HCEC 1CT (cell line): ENCODE measurements at regions not wholly inside any gene's neighbourhood (a gene's known extent, or its start where the extent isn't known, plus 50 kb on each side); places are given as distances from the start of the nearest gene placed in this dataset.

Source experiments
- DNase-seq: peaks from one replicate; pipeline ENCODE4 v3.0.0-alpha.2; 2017

DNA sequence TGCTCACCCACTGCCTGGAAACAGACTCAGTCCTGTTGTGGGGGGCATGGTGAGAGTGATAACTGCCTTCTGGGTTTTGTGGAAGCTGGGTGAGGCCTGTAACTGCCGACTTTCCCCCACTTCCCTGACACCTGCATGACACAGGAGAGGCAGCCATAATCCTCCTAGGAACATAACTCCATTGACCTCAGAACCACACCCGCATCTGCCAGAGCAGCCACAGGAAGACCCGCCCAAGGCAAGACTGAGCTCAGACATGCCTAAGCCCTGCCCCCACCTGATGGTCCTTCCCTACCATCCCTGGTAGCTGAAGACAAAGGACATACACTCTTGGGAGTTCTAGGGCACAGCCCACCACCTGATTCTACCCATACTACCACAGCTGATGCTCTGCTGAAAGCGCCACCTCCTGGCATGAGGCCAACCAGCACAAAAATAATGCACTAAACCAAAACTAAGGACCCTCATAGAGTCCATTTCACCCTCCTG, 326.7 kb downstream of the RBM26 start:
- DNase-seq: no peak

DNA sequence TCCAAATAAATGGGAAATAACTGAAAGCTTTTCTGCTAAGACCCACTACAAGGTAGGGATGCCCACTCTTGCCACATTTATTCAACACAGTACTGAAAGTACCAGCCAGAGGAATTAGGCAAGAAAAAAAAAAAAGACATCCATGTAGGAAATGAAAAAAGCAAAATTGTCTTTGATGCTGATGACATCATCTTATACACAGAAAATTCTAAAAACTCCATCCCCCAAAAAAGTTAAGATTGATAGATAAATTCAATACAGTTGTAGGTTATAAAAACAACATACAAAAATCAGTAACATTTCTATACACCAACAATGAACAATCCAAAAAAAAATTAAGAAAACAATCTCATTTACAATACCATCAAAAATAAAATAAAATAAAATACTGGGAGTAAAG, 330.4 kb downstream of the RBM26 start:
- no peak for DNase-seq

DNA sequence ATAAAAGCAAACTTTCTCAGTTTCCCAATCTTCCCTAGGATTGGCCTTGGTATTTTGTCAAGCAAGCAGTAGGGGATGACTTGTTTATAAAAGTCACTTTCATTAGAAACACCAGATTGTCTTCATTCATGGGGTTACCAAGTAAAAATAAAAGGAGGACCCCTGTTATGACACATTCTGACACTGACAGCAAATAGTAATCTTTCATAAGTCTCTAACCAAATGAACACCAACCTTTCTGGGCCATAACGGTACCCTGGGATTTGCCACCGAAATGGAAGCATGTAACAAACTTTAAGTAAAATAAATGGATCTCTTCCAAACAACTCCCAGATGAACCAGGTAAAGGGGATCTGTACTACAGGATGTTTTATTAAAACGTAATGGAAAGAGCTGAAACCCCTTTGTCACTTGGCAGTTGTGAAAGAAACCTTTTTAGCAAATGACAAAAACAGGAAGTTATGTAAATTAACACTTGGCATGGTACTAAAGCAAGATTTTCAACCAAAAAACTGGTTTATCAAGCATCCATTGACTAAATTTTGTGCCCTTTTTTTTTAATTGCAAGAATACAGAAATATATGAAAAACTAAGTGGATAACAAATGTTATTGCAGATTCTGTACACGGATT, 335.6 kb downstream of the RBM26 start:
- no peak for DNase-seq

DNA sequence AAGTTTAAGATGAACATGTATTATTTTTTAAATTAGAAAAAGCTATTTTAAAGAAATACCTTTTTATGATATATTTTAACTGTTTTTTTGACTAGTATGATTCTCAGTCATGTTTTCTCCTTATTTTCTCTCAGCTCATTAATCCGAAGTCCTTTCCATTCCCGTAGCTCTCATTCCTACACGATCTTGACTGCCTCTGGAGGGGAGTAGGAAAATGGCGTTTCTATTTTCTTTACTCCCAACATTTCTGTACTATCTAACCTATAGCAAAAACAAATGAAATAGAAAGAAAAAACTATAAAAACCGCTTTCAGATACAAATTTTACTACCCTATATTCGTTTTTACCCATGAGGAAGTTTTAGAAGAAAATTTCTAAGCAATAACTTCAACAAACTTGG, 343.8 kb downstream of the RBM26 start:
- DNase-seq: no peak

DNA sequence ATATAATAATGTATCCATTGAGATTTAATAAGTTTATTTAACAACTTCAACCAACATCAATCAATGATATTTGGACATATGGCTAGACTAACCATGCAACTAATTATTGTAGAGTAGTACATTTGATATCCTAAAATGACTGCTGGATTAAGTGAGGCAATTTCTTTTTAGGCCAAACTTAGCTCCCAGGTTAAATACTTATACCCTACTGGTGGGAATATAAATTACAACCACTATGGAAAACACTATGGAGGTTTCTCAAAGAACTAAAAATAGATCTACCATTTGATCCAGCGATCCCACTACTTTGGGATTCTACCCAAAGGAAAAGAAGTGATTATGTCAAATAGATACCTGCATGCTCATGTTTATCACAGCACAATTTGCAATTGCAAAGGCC, 345.8 kb downstream of the RBM26 start:
- no peak for DNase-seq

DNA sequence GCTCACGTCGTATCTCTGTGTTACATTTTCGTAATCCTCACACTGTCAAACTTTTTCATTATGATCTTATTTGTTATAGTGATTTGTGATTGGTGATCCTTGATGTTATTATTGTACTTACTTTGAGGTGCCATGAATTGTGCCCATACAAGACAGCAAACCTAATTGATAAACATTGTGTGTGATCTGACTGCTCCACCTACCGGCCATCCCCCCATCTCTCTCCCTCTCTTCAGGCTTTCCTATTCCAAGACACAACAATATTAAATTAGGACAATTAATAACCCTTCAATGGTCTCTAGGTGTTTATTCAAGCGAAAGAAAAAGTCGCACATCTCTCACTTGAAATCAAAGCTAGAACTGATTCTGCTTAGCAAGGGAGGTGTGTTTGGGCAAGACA, 349.3 kb downstream of the RBM26 start:
- no peak for DNase-seq

DNA sequence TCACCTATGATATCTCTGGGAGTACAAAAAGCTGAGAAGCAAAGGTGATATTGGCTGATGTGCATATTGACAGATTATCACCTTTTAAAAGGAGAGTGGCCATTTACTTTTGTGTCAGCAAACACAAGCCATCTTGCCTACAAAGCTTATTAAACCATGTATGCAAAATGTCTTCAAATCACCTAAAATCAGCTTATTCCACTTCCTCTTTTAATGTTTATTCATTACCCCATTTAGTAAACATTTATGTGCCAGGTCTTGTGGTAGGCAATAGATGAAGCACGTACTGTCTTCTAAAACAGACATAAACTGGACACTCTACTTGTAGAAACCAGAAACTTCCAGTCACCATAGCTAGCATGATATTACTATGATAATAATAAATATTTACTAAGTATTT, 354.6 kb downstream of the RBM26 start:
- no peak for DNase-seq

DNA sequence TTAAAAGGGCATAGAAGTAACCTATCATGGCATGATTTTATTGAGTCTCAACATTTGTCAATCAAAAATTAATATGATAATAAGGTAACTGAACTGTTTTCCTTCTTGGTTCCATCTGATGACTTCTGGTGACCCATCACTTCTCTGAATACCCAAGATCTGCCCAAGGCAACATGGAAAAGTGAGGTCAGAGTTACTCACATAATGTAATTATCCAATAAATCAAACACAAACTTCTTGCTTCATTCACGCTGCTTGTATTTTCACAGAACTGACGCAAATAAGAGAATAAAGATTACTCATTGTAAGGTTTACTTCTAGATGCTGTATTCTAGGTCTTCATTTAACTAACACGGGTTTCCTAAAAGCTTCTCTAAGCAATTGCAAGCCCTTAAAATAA, 361.6 kb downstream of the RBM26 start:
- DNase-seq: no peak

DNA sequence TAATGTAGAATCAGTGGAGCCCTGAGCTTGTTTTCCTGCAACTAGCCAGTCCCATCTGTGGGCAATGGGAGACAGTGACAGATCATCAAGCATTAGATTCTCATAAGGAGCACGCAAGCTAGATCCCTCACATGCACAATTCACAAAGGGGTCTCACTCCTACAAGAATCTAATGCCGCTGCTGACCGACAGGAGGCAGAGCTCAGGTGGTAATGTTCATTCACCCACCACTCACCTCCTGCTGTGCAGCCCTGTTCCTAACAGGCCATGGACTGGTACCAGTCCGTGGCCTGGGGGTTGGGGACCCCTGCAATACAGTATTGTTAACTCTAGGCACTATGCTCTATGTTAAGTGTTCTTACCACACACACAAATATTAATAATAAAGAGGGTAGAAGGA, 362.8 kb downstream of the RBM26 start:
- no peak for DNase-seq

DNA sequence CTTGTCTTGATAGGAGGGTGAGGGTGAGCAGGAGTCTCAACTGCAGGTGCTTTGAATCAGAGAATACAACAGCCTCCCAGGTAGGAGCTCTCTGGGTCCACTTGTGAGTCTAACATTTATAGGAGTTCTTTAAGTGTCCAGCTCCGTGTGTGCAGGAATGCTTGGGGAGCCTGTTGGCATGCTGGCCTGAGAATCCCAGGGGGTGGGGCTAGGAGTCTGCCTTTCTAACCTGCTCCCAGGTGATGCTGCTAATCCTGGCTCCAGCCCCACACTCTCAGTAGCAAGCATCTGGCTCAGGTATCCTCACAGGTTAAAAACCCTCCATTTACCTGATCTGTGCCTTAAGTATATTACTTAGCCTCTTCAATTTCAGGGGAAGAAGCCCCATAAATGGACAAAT, 368.9 kb downstream of the RBM26 start:
- no peak for DNase-seq

DNA sequence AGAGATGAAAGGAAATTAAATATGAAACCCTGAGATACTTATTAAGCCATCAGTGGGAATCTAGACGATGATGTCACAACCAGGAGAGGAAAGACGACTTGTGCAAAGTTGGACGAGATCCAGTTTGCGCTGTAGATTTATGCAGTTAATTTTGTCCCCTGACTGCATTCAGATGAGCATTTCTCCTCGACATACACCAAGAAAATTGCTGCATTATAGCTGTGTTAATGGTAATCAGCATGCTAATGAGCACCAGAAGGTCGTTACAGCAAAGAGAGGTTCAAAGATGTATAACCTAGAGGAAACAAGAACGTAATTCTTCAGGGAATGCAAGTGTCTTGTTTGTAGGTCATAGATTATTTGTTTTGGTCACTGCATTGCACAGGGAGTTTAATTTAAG, 371.7 kb downstream of the RBM26 start:
- no peak for DNase-seq

DNA sequence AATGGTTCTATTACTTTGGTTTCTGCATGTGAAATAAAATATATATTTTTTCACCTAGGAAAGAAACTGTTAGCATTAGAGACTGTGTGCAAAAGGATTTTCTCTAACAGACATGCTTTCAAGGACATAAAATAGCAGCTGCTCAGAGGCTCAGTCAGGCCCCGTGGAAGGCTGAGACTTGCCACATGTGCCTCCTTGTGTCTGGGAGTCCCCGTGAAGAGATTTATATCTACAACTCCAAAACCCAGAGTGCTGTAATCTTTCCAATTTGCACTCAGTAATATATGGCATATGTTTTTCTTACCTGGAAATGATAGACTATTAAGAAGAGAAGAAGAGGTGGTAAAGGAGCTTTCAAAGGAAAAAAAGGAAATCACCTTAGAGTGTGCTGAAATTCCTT, 371.6 kb upstream of the OBI1 start:
- no peak for DNase-seq

DNA sequence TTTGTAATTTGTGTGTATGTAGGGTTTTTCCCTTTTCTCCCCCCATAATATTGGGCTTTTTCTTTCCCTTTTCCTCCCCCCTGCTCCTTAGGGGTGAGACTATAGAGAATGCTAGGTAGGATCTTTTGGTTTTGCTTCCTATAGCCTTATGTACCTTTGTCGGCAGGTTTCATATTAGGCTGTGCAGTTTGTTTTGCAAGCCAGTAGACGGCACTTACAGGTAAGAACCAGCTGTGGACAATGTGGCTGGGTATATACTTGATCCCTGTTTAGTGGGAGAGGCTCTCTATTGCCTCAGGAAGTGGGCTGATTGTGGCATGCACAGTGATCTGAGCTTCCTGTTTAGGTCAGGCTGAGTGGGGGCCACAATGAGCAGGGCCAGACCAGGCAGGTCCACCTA, 359.2 kb upstream of the OBI1 start:
- DNase-seq: no peak

DNA sequence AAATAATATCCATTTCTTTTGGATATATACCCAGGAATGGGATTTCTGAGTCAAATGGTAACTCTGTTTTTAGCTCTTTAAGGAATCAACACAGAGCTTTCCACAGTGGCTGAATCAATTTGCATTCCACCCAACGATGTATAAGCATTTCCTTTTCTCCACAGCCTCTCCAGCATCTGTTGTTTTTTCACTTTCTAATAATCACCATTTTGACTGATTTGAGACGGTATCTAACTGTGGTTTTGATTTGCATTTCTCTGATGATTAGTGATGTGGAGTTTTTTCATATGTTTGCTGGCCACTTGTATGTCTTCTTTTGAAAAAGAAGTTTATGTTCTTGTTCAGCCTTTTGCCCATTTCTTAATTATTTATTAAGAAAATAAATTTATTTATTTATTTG, 352.2 kb upstream of the OBI1 start:
- no peak for DNase-seq

DNA sequence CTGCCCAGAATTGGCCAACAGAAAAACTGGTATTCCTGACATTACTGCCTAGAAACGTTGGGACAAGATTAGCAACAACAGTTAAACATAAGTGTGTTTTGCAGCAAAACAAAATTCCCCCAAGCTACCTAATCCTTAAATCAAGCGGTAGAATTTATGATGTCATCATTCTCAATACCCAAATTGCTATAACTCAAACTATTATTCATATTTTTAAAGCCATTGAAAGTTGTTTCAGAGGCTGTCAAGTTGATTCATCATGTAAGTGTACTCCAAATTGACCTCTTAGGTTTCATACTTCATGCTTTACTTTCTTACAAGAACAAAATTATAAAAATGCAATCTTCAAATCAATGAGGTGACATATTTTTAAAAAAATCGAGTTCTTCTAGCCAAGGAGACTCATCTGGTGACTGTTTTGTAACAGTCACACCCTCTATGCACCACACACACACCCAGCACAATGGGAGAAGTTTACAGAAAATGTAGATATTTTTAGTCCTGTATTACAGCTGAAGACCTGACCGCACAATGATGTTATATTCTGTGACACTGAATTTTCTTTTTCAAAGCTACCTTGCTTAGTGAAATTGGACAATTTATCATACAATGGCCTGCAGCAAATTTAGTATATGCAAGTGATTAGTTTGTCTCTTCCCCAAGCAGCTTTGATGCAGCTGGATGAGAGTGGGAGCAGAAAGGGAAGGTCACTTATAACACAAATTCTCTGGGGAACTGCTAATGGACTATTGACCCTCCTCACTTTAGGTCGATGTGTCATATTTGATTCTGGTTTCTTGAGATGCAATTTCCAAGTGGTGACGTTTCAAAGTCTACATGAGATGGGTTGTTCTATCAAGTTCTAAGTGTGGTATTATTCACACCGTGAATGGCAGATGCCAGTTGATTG, 345.3 kb upstream of the OBI1 start:
- no peak for DNase-seq

DNA sequence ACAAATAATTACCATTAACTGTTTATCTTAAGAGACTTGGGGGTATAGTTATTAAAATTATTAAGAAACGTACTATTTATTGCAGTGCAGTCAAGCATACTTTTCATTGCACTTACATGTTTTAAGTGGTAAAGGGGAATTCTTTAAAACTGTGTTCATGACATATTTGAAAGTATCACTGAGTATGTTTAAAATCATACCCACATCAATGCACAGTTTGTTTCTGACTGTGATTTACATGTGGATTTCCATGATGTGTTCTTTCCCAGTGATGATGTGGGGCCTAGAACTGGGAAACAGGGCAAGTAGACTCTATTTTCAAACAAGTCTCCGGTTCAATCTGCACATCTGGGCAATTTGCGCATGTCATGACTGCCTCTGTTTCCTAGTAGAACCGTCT, 340.5 kb upstream of the OBI1 start:
- no peak for DNase-seq

DNA sequence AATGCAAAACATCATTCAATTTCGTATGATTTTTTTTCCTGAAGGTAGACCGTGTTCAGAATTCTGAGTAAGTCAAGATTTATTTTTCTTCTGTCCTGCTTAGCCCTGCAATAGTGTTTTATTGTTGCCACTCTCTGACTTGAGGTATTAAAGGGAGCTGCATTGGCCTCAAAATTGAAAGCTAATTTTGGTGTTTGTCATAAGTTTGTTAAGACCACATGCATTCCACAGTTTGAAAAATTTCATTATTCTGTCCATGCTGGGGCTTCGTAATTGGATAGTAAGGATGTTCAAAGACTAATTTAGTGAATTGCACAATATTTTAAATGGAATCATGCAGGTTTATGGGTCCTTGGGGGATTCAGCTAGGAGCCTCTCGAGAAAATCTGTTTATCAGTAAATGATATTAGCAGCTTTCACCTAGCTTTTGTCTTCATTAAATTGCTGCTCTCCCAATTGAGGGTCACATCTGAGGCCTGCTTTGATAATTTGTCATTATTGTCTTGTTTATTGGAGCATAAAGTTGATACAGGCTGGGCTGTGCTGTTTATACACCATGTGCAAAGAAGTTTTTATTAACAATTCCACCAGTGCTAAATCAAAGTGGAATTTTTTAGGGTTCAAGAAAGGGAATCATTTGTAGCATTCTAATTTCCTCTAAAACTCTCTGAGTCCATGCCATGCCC, 339.8 kb upstream of the OBI1 start:
- no peak for DNase-seq

DNA sequence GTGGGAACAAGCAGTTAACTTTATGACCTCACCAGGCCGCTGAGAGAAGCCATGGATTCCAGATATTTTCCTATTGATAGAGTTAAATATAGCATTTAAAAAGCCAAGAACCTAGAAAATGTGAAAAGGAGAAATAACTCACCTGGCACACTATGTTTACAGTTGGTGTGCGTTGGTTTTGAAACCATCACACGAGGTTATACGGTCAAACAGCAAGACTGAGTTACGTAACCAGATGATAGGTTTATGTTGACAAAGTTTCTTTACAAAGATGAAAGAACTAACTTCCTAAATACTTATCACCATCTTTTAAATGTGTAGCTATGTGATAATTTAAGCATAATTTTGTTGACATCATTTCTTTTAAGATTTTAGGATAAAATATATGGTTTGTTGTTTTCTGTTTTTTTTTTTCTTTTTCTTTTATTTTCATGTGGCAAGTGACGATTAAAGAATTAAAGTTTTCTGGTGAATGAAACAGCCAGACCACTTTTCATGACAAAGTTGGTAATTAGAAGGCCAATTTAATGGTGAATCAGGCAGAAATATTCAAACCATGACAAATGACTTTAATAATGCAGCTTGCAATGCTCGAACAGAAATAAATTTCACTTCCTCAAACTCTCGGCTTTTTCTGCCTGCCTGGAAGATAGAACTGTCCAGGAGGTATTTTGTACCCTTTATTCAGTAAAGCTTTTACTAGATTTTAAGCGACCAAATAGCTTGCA, 339.1 kb upstream of the OBI1 start:
- no peak for DNase-seq

DNA sequence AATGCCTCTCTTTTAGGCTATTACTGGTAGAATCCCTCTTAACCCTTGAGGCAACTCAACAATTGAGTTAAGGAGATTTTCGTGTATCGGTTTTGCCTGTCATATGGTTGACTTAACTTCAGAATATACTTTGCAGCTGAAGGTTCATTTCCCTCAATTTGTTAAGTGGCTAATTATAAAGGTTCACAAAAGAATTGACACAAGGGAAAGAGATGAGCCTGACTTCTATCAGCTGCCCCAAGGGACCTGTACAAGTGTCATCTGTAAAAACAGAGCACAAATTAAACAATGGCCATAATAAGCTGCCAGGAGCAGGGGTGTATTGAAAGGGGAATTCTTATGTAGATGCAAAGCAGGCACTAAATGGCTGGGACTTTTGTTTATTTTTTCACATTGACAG, 334.8 kb upstream of the OBI1 start:
- no peak for DNase-seq

DNA sequence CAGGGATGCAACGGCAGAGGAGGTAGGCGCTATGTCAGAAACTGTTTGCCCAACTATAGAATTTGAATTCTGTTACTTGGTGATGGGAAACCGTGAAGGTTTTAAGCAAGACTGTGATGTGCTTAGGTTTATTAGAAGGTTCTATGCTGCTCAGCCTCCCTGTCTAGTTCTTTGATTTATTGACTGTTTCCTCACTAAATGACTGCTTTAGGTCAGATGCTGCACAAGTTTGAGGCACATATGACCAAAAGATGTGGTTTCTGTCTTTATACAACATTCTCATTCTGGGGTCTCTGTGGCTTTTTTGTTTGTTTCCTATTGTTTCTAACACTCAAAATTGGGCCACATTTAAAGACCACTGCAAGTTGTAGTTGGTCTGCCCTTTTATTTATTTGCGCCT, 323.0 kb upstream of the OBI1 start:
- no peak for DNase-seq

DNA sequence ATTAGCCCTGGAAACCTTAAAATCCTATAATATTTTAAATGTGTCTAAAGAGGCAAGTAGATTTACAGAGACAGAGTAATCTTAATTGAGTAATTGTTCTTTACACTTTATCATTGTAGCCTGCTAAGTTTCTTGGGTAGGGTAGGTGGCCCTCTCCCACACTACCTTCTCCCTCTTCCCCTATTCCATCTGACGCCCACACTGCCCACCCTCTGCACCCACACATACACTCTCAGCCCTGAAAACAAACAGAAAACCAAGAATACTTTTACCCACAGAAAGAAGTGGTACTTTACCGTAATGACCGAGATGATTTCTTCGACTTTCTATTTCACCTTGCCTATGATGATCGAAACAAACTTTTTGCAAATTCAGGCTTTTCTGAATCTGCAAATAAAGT, 320.4 kb upstream of the OBI1 start:
- DNase-seq: no peak

DNA sequence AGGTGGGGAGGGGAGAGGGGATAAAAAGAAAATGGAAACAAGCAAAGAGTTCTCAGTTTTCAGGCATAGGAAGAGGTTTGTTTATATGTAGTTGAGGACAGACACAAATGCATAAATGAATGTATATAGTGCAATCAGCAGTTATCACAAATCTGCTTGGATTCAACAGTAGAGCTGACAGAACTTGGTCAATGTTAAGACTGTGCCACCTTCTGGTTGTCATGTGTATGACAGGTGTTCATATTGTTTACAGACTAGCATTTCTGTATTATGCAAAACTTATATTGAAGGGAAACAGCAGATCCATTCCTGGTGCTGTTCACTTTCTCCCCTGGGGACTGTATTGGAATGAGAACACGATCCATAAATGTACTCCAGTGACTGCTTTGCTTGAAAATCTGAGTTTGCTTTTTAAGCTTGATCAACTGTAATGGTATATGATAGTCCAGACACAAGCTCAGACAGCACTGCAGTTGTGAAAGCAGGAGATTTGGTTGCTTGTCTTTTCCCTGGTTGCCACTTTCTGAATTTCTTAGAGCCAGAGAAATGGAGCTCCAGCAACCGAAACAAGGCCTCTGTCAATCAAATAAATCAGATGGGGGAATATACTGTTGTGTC, 319.5 kb upstream of the OBI1 start:
- DNase-seq: peak; percentile 45

DNA sequence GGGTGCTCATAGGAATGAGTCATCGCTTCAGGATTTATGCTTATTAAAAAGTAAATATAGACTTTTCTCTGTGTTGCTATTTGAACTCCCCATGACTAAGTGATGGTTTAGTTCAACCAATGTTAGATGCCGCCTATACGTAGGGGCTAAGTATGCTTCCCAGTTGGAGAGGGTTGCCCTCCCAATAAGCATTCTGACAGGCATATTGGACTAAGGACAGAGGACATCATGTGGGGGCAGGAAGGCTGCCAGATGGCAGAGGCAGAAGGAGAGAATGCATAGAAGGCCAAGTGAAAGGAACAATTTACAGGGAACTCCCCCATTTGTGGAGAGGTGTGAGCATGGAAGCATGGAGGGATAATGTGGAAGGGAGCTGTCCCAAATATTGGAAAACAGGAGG, 318.4 kb upstream of the OBI1 start:
- no peak for DNase-seq
